ENCODE measurements at regions not wholly inside any gene's neighbourhood (a gene's known extent, or its start where the extent isn't known, plus 50 kb on each side); places are given as distances from the start of the nearest gene placed in this dataset.

GRCh38 chr10:36066850-36067249, 424.8 kb upstream of the FZD8 start:
- DNase-seq (ENCODE audit: low spot score in 2 of 2), result no peak
- peaks cover 7% of the 10 kb centered on the region for H3K9me3 ChIP-seq
- H3K36me3 ChIP-seq, result no peaks in the 10 kb centered on the region
- no peak overlapping the region for H3K4me3 ChIP-seq
- no peak overlapping the region for H3K27ac ChIP-seq
- TF ChIP-seq CTCF (IDR thresholded peaks at IDR 0.05) (no peak), POLR2AphosphoS5 (IDR thresholded peaks at IDR 0.05) (no peak), EP300 (IDR thresholded peaks at IDR 0.05) (no peak), POLR2A (IDR thresholded peaks at IDR 0.05) (no peak)
- no peaks in the 10 kb centered on the region for H3K27me3 ChIP-seq
- H3K4me1 ChIP-seq, result peaks cover 4% of the 10 kb centered on the region
- WGBS, result 92% methylated on average over 2 of the region's 3 CpGs

- WGBS, result 90% methylated on average over 2 of the region's 2 CpGs
- H3K4me3 ChIP-seq, result no peak overlapping the region
- no peak for TF ChIP-seq EP300 (IDR thresholded peaks at IDR 0.05)
- TF ChIP-seq POLR2AphosphoS5 (IDR thresholded peaks at IDR 0.05), result no peak
- TF ChIP-seq POLR2A (IDR thresholded peaks at IDR 0.05), result no peak
- TF ChIP-seq CTCF (IDR thresholded peaks at IDR 0.05), result no peak
- peaks cover 4% of the 10 kb centered on the region for H3K4me1 ChIP-seq
- no peak for DNase-seq (ENCODE audit: low spot score in 2 of 2)
- no peak overlapping the region for H3K27ac ChIP-seq
- H3K27me3 ChIP-seq, result no peaks in the 10 kb centered on the region
- H3K36me3 ChIP-seq, result no peaks in the 10 kb centered on the region
- H3K9me3 ChIP-seq, result peaks cover 7% of the 10 kb centered on the region
These were observed 424.0 kb upstream of the FZD8 start for GRCh38 chr10:36066102-36066501.

- DNase-seq (ENCODE audit: low spot score in 2 of 2), result no peak
- TF ChIP-seq POLR2A (IDR thresholded peaks at IDR 0.05) (no peak), CTCF (IDR thresholded peaks at IDR 0.05) (no peak), POLR2AphosphoS5 (IDR thresholded peaks at IDR 0.05) (no peak), EP300 (IDR thresholded peaks at IDR 0.05) (no peak)
- no peak overlapping the region for H3K27ac ChIP-seq
These were observed 421.3 kb upstream of the FZD8 start for GRCh38 chr10:36063396-36063795.

GRCh38 chr10:36057731-36058130, 415.6 kb upstream of the FZD8 start:
- TF ChIP-seq CTCF (IDR thresholded peaks at IDR 0.05), result no peak
- no peak for TF ChIP-seq EP300 (IDR thresholded peaks at IDR 0.05)
- no peak for TF ChIP-seq POLR2AphosphoS5 (IDR thresholded peaks at IDR 0.05)
- TF ChIP-seq POLR2A (IDR thresholded peaks at IDR 0.05), result no peak
- Histone ChIP-seq H3K4me1 (no peaks in the 10 kb centered on the region), H3K27ac (no peak overlapping the region), H3K36me3 (no peaks in the 10 kb centered on the region), H3K9me3 (no peaks in the 10 kb centered on the region), H3K27me3 (no peaks in the 10 kb centered on the region), H3K4me3 (no peak overlapping the region)
- 76% methylated on average over 4 of the region's 4 CpGs for WGBS
- no peak for DNase-seq (ENCODE audit: low spot score in 2 of 2)

More at GRCh38 chr10:36063396-36063795, 421.3 kb upstream of the FZD8 start:
- Histone ChIP-seq H3K4me1 (peaks cover 4% of the 10 kb centered on the region), H3K27me3 (no peaks in the 10 kb centered on the region), H3K4me3 (no peak overlapping the region), H3K36me3 (no peaks in the 10 kb centered on the region), H3K9me3 (peaks cover 7% of the 10 kb centered on the region)
- WGBS, result 88% methylated on average over 7 of the region's 7 CpGs

- H3K36me3 ChIP-seq, result no peaks in the 10 kb centered on the region
- H3K27ac ChIP-seq, result no peak overlapping the region
- H3K4me3 ChIP-seq, result no peak overlapping the region
- no peak for DNase-seq (ENCODE audit: low spot score in 2 of 2)
- no peaks in the 10 kb centered on the region for H3K27me3 ChIP-seq
- no peaks in the 10 kb centered on the region for H3K9me3 ChIP-seq
- no peaks in the 10 kb centered on the region for H3K4me1 ChIP-seq
- 73% methylated on average over 4 of the region's 4 CpGs for WGBS
- TF ChIP-seq CTCF (IDR thresholded peaks at IDR 0.05), result no peak
These were observed 415.1 kb upstream of the FZD8 start for GRCh38 chr10:36057180-36057579.
